Kasumi-1 (cell line): ENCODE measurements at regions not wholly inside any gene's neighbourhood (a gene's known extent, or its start where the extent isn't known, plus 50 kb on each side); places are given as distances from the start of the nearest gene placed in this dataset.

Source experiments
- DNase-seq, 2 experiments: peaks; one replicate each; lab custom pipeline; 2025; lab: John Stamatoyannopoulos, UW

- DNase-seq: no peak
Observed at GRCh38 chr9:13896922-13897835, 416.8 kb downstream of the NFIB start.

GRCh38 chr9:13896047-13896446 is 417.9 kb downstream of the NFIB start:
- DNase-seq: no peak

GRCh38 chr9:13885258-13885657 is 428.7 kb downstream of the NFIB start:
- DNase-seq: no peak

- no peak for DNase-seq
Observed at GRCh38 chr9:13879981-13880380, 434.0 kb downstream of the NFIB start.

- DNase-seq: no peak
Observed at GRCh38 chr9:13879011-13879410, 434.9 kb downstream of the NFIB start.

- no peak for DNase-seq
Observed at GRCh38 chr9:13878241-13878711, 435.7 kb downstream of the NFIB start.

- no peak for DNase-seq
Observed at GRCh38 chr9:13876741-13877140, 437.2 kb downstream of the NFIB start.

- no peak for DNase-seq
Observed at GRCh38 chr9:13873203-13873602, 440.7 kb downstream of the NFIB start.

- DNase-seq: no peak
Observed at GRCh38 chr9:13868336-13868735, 445.6 kb downstream of the NFIB start.

- no peak for DNase-seq
Observed at GRCh38 chr9:13865869-13866268, 448.1 kb downstream of the NFIB start.

- DNase-seq: no peak
Observed at GRCh38 chr9:13863112-13863511, 450.8 kb downstream of the NFIB start.

- no peak for DNase-seq
Observed at GRCh38 chr9:13862654-13863053, 451.3 kb downstream of the NFIB start.

- DNase-seq: no peak
Observed at GRCh38 chr9:13860946-13861640, 452.8 kb downstream of the NFIB start.

- no peak for DNase-seq
Observed at GRCh38 chr9:13860019-13860418, 453.9 kb downstream of the NFIB start.

GRCh38 chr9:13857521-13857920 is 456.4 kb downstream of the NFIB start:
- no peak for DNase-seq

- DNase-seq: no peak
Observed at GRCh38 chr9:13847270-13847669, 466.7 kb downstream of the NFIB start.

- DNase-seq: no peak
Observed at GRCh38 chr9:13845460-13845859, 468.5 kb downstream of the NFIB start.

- DNase-seq: no peak
Observed at GRCh38 chr9:13841746-13842462, 472.0 kb downstream of the NFIB start.

GRCh38 chr9:13832446-13832845 is 481.5 kb downstream of the NFIB start:
- no peak for DNase-seq

GRCh38 chr9:13823026-13823425 is 490.9 kb downstream of the NFIB start:
- no peak for DNase-seq

- no peak for DNase-seq
Observed at GRCh38 chr9:13817754-13818278, 496.1 kb downstream of the NFIB start.

- no peak for DNase-seq
Observed at GRCh38 chr9:13816837-13817236, 497.1 kb downstream of the NFIB start.
